HFFc6 (cell line): ENCODE measurements at regions not wholly inside any gene's neighbourhood (a gene's known extent, or its start where the extent isn't known, plus 50 kb on each side); places are given as distances from the start of the nearest gene placed in this dataset.
A peak's percentile ranks its signal among the peaks of the same experiment; 100 is the strongest.

Experiments used
- DNase-seq: peaks from one replicate; pipeline ENCODE4 v3.0.0-alpha.2; 2018
- H3K27ac Mint-ChIP-seq: 2 replicates; pipeline ENCODE4 v1.8.0; 2020; ENCODE audit warnings: mild to moderate bottlenecking, mixed read lengths
- H3K27me3 Mint-ChIP-seq: 2 replicates; pipeline ENCODE4 v1.8.0; 2021; ENCODE audit warnings: mild to moderate bottlenecking, moderate library complexity, mixed read lengths; ENCODE audit not compliant: insufficient read depth
- H3K36me3 Mint-ChIP-seq: 2 replicates; pipeline ENCODE4 v1.8.0; 2021; ENCODE audit warnings: low read depth, mixed read lengths
- H3K4me1 Mint-ChIP-seq: 2 replicates; pipeline ENCODE4 v1.8.0; 2020; ENCODE audit warnings: low read depth, mixed read lengths
- H3K4me3 Mint-ChIP-seq: 2 replicates; pipeline ENCODE4 v1.8.0; 2020; ENCODE audit warnings: mild to moderate bottlenecking, moderate library complexity, mixed read lengths
- H3K9me3 Mint-ChIP-seq: 2 replicates; pipeline ENCODE4 v1.8.0; 2020; ENCODE audit warnings: mild to moderate bottlenecking, mixed read lengths
- TF ChIP-seq, protein P1 (sequence below): fragments of 200-600 bp; sonication (generic); IDR thresholded peaks from 2 replicates; pipeline ENCODE4 v1.5.0; 2021; ENCODE audit warnings: antibody characterized with exemption, mild to moderate bottlenecking

DNA sequence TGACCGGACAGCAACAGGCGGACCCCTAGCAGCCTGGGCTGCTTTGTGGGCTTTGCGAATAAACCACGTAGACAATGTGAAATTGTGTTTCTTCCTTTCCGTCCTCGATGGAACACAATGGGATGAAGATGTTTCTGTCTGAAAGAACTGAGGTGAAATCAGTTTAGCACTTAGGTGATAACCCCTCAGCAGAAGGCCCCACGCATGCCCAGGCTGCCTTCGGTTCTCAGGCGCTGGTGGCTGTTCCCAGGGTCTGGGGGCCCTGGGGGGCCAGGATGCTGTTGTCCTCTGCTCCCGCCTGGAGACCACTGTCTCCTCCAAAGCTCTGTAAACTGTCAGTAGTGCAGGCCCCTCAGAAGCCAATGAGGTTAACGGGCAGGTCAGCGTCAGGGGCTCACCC, 73.9 kb upstream of the HGFAC start:
- no peak for DNase-seq
- H3K27ac Mint-ChIP-seq = no peak overlapping the region
- H3K4me3 Mint-ChIP-seq = no peak overlapping the region
- TF ChIP-seq, protein P1, sequence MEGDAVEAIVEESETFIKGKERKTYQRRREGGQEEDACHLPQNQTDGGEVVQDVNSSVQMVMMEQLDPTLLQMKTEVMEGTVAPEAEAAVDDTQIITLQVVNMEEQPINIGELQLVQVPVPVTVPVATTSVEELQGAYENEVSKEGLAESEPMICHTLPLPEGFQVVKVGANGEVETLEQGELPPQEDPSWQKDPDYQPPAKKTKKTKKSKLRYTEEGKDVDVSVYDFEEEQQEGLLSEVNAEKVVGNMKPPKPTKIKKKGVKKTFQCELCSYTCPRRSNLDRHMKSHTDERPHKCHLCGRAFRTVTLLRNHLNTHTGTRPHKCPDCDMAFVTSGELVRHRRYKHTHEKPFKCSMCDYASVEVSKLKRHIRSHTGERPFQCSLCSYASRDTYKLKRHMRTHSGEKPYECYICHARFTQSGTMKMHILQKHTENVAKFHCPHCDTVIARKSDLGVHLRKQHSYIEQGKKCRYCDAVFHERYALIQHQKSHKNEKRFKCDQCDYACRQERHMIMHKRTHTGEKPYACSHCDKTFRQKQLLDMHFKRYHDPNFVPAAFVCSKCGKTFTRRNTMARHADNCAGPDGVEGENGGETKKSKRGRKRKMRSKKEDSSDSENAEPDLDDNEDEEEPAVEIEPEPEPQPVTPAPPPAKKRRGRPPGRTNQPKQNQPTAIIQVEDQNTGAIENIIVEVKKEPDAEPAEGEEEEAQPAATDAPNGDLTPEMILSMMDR = no peak
- H3K9me3 Mint-ChIP-seq = no peaks in the 10 kb centered on the region
- peaks cover 34% of the 10 kb centered on the region for H3K4me1 Mint-ChIP-seq
- H3K27me3 Mint-ChIP-seq = peaks cover 5% of the 10 kb centered on the region
- no peaks in the 10 kb centered on the region for H3K36me3 Mint-ChIP-seq

DNA sequence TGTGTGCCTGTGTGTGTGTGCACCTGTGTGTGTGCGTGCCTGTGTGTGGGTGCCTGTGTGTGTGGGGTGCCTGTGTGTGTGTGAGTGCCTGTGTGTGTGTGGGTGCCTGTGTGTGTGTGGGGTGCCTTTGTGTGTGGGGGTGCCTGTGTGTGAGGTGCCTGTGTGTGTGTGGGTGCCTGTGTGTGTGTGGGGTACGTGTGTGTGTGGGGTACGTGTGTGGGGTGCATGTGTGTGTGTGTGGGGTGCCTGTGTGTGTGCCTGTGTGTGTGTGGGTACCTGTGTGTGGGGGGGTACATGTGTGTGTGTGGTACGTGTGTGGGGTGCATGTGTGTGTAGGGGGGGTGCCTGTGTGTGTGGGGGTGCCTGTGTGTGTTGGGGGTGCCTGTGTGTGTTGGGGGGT, 73.4 kb upstream of the HGFAC start:
- H3K36me3 Mint-ChIP-seq = no peaks in the 10 kb centered on the region
- peaks cover 34% of the 10 kb centered on the region for H3K4me1 Mint-ChIP-seq
- peak overlapping the region; percentile 34; the same call in 1 of the 2 replicates for H3K27ac Mint-ChIP-seq
- TF ChIP-seq, protein P1 = no peak
- peaks cover 5% of the 10 kb centered on the region for H3K27me3 Mint-ChIP-seq
- no peak for DNase-seq
- H3K4me3 Mint-ChIP-seq = no peak overlapping the region
- no peaks in the 10 kb centered on the region for H3K9me3 Mint-ChIP-seq

DNA sequence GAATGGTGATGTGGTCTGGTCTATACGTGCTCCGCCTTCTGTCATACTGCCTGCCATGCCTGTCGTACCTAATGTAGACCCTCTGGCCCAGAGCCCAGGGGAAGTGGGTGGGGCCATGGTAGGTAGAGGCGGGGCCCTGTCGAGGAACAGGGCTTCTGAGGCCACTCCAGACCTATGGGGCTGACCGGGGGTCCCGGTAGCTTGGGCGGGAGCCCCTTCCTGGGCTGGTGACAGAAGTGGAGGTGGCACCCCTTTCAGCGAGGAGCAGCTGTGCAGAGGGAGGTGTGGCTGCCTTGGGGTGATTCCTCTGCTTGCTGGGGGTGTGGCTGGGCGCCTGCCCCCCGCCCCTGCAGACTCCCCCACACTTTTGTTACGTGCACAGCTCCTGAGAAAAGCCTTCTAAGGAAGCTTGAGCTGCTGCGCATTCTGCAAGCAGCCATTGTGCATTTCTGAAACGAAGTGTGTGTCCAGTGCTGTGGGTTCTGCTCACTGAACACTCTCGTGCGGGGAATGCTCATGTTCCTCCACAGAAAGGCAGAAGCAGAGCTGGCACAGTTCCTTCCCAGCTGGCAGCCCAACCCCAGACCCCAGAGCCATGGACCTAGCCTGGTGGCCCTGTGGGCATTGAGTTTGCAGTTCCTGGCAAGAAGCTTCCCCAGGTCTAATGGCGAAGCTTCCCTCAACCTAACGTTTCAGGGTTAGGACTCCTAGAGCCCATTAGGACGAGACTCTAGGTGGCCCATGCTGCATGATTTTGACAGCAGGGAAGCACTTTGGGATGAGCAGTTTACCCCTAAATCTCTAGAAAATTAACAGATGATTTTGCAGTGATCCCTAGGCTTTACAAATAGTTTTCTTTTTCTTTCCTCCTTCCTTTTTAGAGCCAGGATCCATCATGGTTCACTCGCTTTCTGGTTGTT, 72.7 kb upstream of the HGFAC start:
- TF ChIP-seq, protein P1 = no peak
- Mint-ChIP-seq H3K27ac (peak overlapping the region; percentile 95), H3K4me1 (peaks cover 34% of the 10 kb centered on the region), H3K27me3 (peaks cover 7% of the 10 kb centered on the region), H3K4me3 (peak overlapping the region; percentile 84), H3K9me3 (no peaks in the 10 kb centered on the region), H3K36me3 (0 out of 2 replicates have a peak, but pooled peaks cover 4% of the 10 kb centered on the region)
- no peak for DNase-seq

DNA sequence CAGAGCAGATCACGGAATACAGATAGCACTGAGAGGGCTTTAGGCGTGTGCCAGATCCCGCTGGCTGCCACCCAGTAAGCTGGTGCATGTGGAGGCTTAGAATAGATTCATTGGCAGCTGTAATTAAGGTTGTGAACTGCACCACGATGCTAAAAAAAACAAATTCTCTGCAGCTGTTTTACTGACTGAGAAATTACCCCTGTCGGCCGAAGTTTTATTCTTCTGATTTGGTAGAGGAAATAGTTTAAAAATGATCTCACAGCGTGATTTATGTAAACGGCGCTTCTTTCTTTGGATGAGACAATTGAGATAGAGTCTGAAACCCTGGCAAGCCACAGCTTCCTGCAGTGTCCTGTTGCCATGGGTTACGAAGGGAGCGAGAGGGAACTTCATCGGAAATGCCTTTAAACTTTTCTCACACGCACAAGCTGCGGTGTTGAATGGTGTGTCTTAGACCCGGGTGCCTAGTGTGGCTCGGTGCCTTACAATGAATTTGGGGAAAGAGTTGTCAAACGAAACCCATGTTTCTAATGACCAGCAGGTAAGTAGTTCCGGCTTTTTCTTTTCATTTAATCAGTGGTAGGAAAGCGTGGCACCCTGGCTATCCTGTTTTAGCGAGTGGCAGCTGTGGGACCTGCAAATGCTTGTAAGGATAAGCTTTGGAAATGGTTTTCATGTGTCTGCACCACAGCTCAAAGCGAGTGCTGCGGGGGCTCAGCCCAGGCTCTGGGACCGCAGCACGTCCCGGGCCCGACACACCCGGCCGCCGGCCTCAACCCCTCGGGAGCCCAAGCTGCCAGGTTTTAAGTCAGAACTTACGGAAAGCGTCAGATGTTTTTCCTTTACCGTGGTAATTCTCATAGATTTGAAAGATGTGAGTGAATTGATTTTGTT, 71.7 kb upstream of the HGFAC start:
- DNase-seq = peak; percentile 95
- Mint-ChIP-seq H3K4me1 (peaks cover 34% of the 10 kb centered on the region), H3K27ac (peak overlapping the region; percentile 95), H3K9me3 (no peaks in the 10 kb centered on the region), H3K27me3 (peaks cover 7% of the 10 kb centered on the region), H3K4me3 (peak overlapping the region; percentile 84), H3K36me3 (peaks cover 4% of the 10 kb centered on the region; the same call in 1 of the 2 replicates)
- TF ChIP-seq, protein P1 = 0 out of 2 replicates have a peak, but pooled peaks have one; percentile 7
